Keratinocyte (primary cell): ENCODE measurements at regions not wholly inside any gene's neighbourhood (a gene's known extent, or its start where the extent isn't known, plus 50 kb on each side); places are given as distances from the start of the nearest gene placed in this dataset.

Source experiments
- DNase-seq: peaks from one replicate; pipeline ENCODE4 v3.0.0-alpha.2; 2011; ENCODE audit warnings: low read depth, missing footprints, low spot score
- FAIRE-seq: peaks from 2 replicates; lab custom pipeline; 2011; peaks lifted over from hg19 to GRCh38; lab: Jason Lieb, UNC
- H2AFZ ChIP-seq: 2 replicates; pipeline ENCODE4 v1.6.0; 2012; ENCODE audit warnings: low read length, control low read depth, inconsistent platforms; ENCODE audit not compliant: control insufficient read depth
- H3K27ac ChIP-seq: 2 replicates; pipeline ENCODE4 v1.5.1; 2011; ENCODE audit warnings: low read length; ENCODE audit not compliant: control insufficient read depth, insufficient read depth
- H3K27me3 ChIP-seq: 3 replicates; pipeline ENCODE4 v1.6.0; 2011; ENCODE audit warnings: low read length; ENCODE audit not compliant: control insufficient read depth, insufficient read depth; ENCODE audit errors: extremely low read depth
- H3K36me3 ChIP-seq, 2 experiments: 2 replicates in 1 of 2; 3 replicates in 1 of 2; pipeline ENCODE4 v1.5.1; 2011; ENCODE audit warnings: low read length in 2 of 2, mild to moderate bottlenecking in 1 of 2; ENCODE audit not compliant: control insufficient read depth in 2 of 2, insufficient read depth in 2 of 2; ENCODE audit errors: extremely low read depth in 1 of 2
- H3K4me1 ChIP-seq: 3 replicates; pipeline ENCODE4 v1.5.1; 2011; ENCODE audit warnings: low read length; ENCODE audit not compliant: control insufficient read depth, insufficient read depth; ENCODE audit errors: extremely low read depth
- H3K4me2 ChIP-seq: 3 replicates; pipeline ENCODE4 v1.6.0; 2011; ENCODE audit warnings: low read depth, low read length; ENCODE audit not compliant: control insufficient read depth, insufficient read depth; ENCODE audit errors: extremely low read depth
- H3K4me3 ChIP-seq, 3 experiments: fragments of 200-600 bp in 1 of 3; sonication (generic) in 1 of 3; 2 replicates in 2 of 3; 3 replicates in 1 of 3; pipeline ENCODE4 v1.5.1; 2011 to 2016; ENCODE audit warnings: low read length in 3 of 3, mild to moderate bottlenecking in 3 of 3, control low read depth in 2 of 3, inconsistent platforms in 1 of 3, low read depth in 1 of 3, mixed read lengths in 1 of 3, mixed run types in 1 of 3, moderate library complexity in 1 of 3; ENCODE audit not compliant: control insufficient read depth in 2 of 3, insufficient read depth in 2 of 3; ENCODE audit errors: extremely low read depth in 1 of 3
- H3K79me2 ChIP-seq: 2 replicates; pipeline ENCODE4 v1.6.0; 2012; ENCODE audit warnings: low read length; ENCODE audit not compliant: control insufficient read depth, insufficient read depth
- H3K9ac ChIP-seq: 3 replicates; pipeline ENCODE4 v1.6.0; 2011; ENCODE audit warnings: low read length; ENCODE audit not compliant: control insufficient read depth, insufficient read depth; ENCODE audit errors: extremely low read depth
- H3K9me1 ChIP-seq: 3 replicates; pipeline ENCODE4 v1.6.0; 2011; ENCODE audit warnings: low read length; ENCODE audit not compliant: control insufficient read depth, insufficient read depth; ENCODE audit errors: extremely low read depth
- H3K9me3 ChIP-seq: 2 replicates; pipeline ENCODE4 v1.5.1; 2012; ENCODE audit warnings: low read depth, low read length; ENCODE audit not compliant: control insufficient read depth
- H4K20me1 ChIP-seq: 3 replicates; pipeline ENCODE4 v1.6.0; 2011; ENCODE audit warnings: low read length; ENCODE audit not compliant: control insufficient read depth, insufficient read depth; ENCODE audit errors: extremely low read depth
- EZH2 ChIP-seq: IDR thresholded peaks from one replicate; pipeline ENCODE4 v1.6.1; 2012; ENCODE audit warnings: inconsistent platforms, mild to moderate bottlenecking, low read length, moderate library complexity
- dilution Hi-C: fragments of 300-500 bp; cut with MboI; formaldehyde crosslinking; loops from one replicate; pipeline ENCODE4 v1.7.0; 2020; ENCODE audit warnings: low sequenced_read_pairs; ENCODE audit not compliant: extremely low pct_ligation_motif_present
- TF ChIP-seq, protein P1 (sequence below), 3 experiments: IDR thresholded peaks in 1 of 3; conservative IDR thresholded peaks in 1 of 3; optimal IDR thresholded peaks in 1 of 3; 2 replicates in 2 of 3; 3 replicates in 1 of 3; pipeline versions ENCODE3 to v1.5.1; 2011; ENCODE audit warnings: low read length in 3 of 3, mild to moderate bottlenecking in 3 of 3, moderate library complexity in 2 of 3, control low read depth in 1 of 3, inconsistent platforms in 1 of 3; ENCODE audit not compliant: insufficient read depth in 2 of 3; ENCODE audit errors: extremely low read depth in 1 of 3

DNA sequence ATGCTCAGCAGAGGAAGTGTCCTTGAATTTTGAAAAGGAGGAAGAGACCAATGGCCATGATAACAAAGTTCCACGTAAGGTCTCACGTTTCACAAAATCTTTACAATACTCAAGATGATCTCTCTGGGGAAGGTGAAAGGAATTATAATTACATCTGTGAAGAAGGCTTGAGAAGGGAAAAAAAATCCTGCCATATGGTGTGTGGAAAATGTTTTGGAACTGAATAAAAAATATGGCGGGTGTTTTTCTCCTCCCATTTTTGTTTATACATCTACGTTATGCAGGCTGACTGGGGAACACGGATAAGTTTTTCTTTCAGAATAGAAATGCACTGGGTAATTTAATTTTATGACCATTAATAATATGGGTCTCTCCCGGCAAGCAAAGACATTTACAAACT, 425.6 kb upstream of the BRINP1 start:
- peaks cover 9% of the 10 kb centered on the region for H3K4me1 ChIP-seq
- TF ChIP-seq EZH2: no peak
- TF ChIP-seq, protein P1, sequence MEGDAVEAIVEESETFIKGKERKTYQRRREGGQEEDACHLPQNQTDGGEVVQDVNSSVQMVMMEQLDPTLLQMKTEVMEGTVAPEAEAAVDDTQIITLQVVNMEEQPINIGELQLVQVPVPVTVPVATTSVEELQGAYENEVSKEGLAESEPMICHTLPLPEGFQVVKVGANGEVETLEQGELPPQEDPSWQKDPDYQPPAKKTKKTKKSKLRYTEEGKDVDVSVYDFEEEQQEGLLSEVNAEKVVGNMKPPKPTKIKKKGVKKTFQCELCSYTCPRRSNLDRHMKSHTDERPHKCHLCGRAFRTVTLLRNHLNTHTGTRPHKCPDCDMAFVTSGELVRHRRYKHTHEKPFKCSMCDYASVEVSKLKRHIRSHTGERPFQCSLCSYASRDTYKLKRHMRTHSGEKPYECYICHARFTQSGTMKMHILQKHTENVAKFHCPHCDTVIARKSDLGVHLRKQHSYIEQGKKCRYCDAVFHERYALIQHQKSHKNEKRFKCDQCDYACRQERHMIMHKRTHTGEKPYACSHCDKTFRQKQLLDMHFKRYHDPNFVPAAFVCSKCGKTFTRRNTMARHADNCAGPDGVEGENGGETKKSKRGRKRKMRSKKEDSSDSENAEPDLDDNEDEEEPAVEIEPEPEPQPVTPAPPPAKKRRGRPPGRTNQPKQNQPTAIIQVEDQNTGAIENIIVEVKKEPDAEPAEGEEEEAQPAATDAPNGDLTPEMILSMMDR (optimal IDR thresholded peaks at IDR 0.05 in 1 of 3, IDR thresholded peaks at IDR 0.05 in 1 of 3, conservative IDR thresholded peaks at IDR 0.05 in 1 of 3; ENCODE audit: extremely low read depth in 1 of 3, insufficient read depth in 2 of 3, low read length in 3 of 3): no peak
- dilution Hi-C loops: no loop called here
- no peaks in the 10 kb centered on the region for H3K9me1 ChIP-seq
- no peaks in the 10 kb centered on the region for H4K20me1 ChIP-seq
- H3K9ac ChIP-seq: no peak overlapping the region
- no peaks in the 10 kb centered on the region for H3K27me3 ChIP-seq
- no peaks in the 10 kb centered on the region for H3K79me2 ChIP-seq
- no peak overlapping the region for H2AFZ ChIP-seq
- no peak overlapping the region for H3K27ac ChIP-seq
- H3K4me2 ChIP-seq: no peak overlapping the region
- FAIRE-seq (no peak), DNase-seq (no peak)
- no peaks in the 10 kb centered on the region for H3K36me3 ChIP-seq
- no peak overlapping the region for H3K4me3 ChIP-seq
- H3K9me3 ChIP-seq: no peaks in the 10 kb centered on the region

DNA sequence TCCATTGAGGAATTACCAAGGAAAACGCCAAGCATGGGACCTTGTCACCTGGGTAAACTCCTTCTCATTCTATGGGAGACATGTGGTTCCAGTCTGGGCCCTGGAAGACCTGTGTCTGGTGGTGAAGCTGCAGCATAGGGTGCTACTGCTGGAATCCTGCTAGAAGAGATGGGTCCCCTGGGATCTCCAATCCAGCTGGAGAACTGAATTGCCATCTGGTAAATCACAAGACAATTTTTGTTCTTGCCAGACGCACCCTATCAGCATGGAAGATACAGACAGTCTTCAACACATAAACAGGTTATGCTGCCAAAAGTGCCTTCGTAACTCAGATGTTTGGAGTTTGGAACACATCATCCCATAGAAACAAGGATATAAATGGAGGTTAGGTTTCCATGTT, 424.0 kb upstream of the BRINP1 start:
- no peak for TF ChIP-seq EZH2
- TF ChIP-seq, protein P1 (optimal IDR thresholded peaks at IDR 0.05 in 1 of 3, IDR thresholded peaks at IDR 0.05 in 1 of 3, conservative IDR thresholded peaks at IDR 0.05 in 1 of 3; ENCODE audit: extremely low read depth in 1 of 3, insufficient read depth in 2 of 3, low read length in 3 of 3): no peak
- no peaks in the 10 kb centered on the region for H4K20me1 ChIP-seq
- no peaks in the 10 kb centered on the region for H3K9me1 ChIP-seq
- no peak overlapping the region for H3K4me2 ChIP-seq
- no peaks in the 10 kb centered on the region for H3K36me3 ChIP-seq
- H3K27ac ChIP-seq: no peak overlapping the region
- peaks cover 16% of the 10 kb centered on the region for H3K4me1 ChIP-seq
- FAIRE-seq (no peak), DNase-seq (no peak)
- no peak overlapping the region for H3K9ac ChIP-seq
- H3K4me3 ChIP-seq: no peak overlapping the region
- H3K27me3 ChIP-seq: no peaks in the 10 kb centered on the region
- no peaks in the 10 kb centered on the region for H3K9me3 ChIP-seq
- no peaks in the 10 kb centered on the region for H3K79me2 ChIP-seq
- no peak overlapping the region for H2AFZ ChIP-seq
- dilution Hi-C loops: no loop called here
